ENCODE measurements at regions not wholly inside any gene's neighbourhood (a gene's known extent, or its start where the extent isn't known, plus 50 kb on each side); places are given as distances from the start of the nearest gene placed in this dataset.

GRCh38 chr10:64537928-64538327 is 1016.7 kb downstream of the REEP3 start:
- Mint-ChIP-seq H3K9me3 (no peaks in the 10 kb centered on the region), H3K4me3 (no peak overlapping the region), H3K4me1 (no peaks in the 10 kb centered on the region), H3K27ac (no peak overlapping the region), H3K36me3 (ENCODE audit: low read depth) (no peaks in the 10 kb centered on the region), H3K27me3 (ENCODE audit: insufficient read depth) (no peaks in the 10 kb centered on the region)
- no peaks in the 10 kb centered on the region for H3K9me3 ChIP-seq (ENCODE audit: control insufficient read depth, low read length)
- no peak for DNase-seq
- H3K4me1 ChIP-seq (ENCODE audit: control insufficient read depth, insufficient read depth, low read length): no peaks in the 10 kb centered on the region
- H3K4me3 ChIP-seq (ENCODE audit: low read length): no peak overlapping the region
- no peak overlapping the region for H3K9ac ChIP-seq (ENCODE audit: extremely low read depth, low read length, poor library complexity, severe bottlenecking)
- no peaks in the 10 kb centered on the region for H3K36me3 ChIP-seq (ENCODE audit: control insufficient read depth, insufficient read depth, low read length)
- no peaks in the 10 kb centered on the region for H3K27me3 ChIP-seq (ENCODE audit: control insufficient read depth, insufficient read depth, low read length, poor library complexity, severe bottlenecking)
- TF ChIP-seq CTCF (conservative IDR thresholded peaks at IDR 0.05): no peak
- H3K27ac ChIP-seq (ENCODE audit: low read depth, low read length): no peak overlapping the region
- WGBS, 2 experiments (ENCODE audit: insufficient coverage in 1 of 2, insufficient read length in 1 of 2): 93 to 100% methylated on average over 4 to 5 of the region's 5 CpGs

DNA sequence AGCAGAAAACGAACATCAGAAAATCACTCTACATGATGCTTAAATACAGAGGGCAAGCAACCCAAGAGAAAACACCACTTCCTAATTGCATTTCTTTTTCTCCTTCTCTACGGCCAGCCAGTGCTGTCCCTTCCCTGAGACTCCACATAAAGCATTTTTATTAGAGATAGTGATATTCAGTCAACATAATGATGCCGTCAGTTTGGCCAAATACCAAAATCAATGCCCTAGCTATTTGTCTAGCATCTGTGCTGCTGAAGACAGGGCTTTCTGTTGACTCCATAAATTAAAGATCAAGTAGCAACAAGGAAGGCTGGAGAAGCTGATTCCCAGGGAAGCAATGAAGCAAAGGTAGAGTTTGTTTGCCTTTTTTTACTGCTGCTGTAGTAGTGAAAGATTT is 1024.9 kb downstream of the REEP3 start:
- Histone ChIP-seq H3K36me3 (ENCODE audit: control insufficient read depth, insufficient read depth, low read length) (no peaks in the 10 kb centered on the region), H3K9me3 (ENCODE audit: control insufficient read depth, low read length) (no peaks in the 10 kb centered on the region), H3K4me3 (ENCODE audit: low read length) (no peak overlapping the region), H3K27me3 (ENCODE audit: control insufficient read depth, insufficient read depth, low read length, poor library complexity, severe bottlenecking) (no peaks in the 10 kb centered on the region), H3K9ac (ENCODE audit: extremely low read depth, low read length, poor library complexity, severe bottlenecking) (no peak overlapping the region), H3K4me1 (ENCODE audit: control insufficient read depth, insufficient read depth, low read length) (no peaks in the 10 kb centered on the region), H3K27ac (ENCODE audit: low read depth, low read length) (no peak overlapping the region)
- H3K9me3 Mint-ChIP-seq: no peaks in the 10 kb centered on the region
- no peaks in the 10 kb centered on the region for H3K36me3 Mint-ChIP-seq (ENCODE audit: low read depth)
- peaks cover 2% of the 10 kb centered on the region for H3K27me3 Mint-ChIP-seq (ENCODE audit: insufficient read depth)
- no peak for TF ChIP-seq CTCF (conservative IDR thresholded peaks at IDR 0.05)
- no peaks in the 10 kb centered on the region for H3K4me1 Mint-ChIP-seq
- H3K4me3 Mint-ChIP-seq: no peak overlapping the region
- no peak for DNase-seq
- H3K27ac Mint-ChIP-seq: no peak overlapping the region
- 87 to 100% methylated on average over 1 to 3 of the region's 3 CpGs for WGBS, 2 experiments (ENCODE audit: insufficient coverage in 1 of 2, insufficient read length in 1 of 2)

GRCh38 chr10:64547168-64547567 is 1026.0 kb downstream of the REEP3 start:
- Histone ChIP-seq H3K9me3 (ENCODE audit: control insufficient read depth, low read length) (no peaks in the 10 kb centered on the region), H3K27me3 (ENCODE audit: control insufficient read depth, insufficient read depth, low read length, poor library complexity, severe bottlenecking) (no peaks in the 10 kb centered on the region), H3K36me3 (ENCODE audit: control insufficient read depth, insufficient read depth, low read length) (no peaks in the 10 kb centered on the region), H3K4me3 (ENCODE audit: low read length) (no peak overlapping the region), H3K9ac (ENCODE audit: extremely low read depth, low read length, poor library complexity, severe bottlenecking) (no peak overlapping the region), H3K4me1 (ENCODE audit: control insufficient read depth, insufficient read depth, low read length) (no peaks in the 10 kb centered on the region), H3K27ac (ENCODE audit: low read depth, low read length) (no peak overlapping the region)
- Mint-ChIP-seq H3K27ac (no peak overlapping the region), H3K36me3 (ENCODE audit: low read depth) (no peaks in the 10 kb centered on the region), H3K9me3 (no peaks in the 10 kb centered on the region), H3K4me3 (no peak overlapping the region), H3K27me3 (ENCODE audit: insufficient read depth) (peaks cover 2% of the 10 kb centered on the region), H3K4me1 (peaks cover 6% of the 10 kb centered on the region)
- WGBS, 2 experiments (ENCODE audit: insufficient coverage in 1 of 2, insufficient read length in 1 of 2): 93% methylated on average over 3 of the region's 3 CpGs; no CpG with 5 or more reads in 1 of the 2 experiments
- DNase-seq: no peak
- TF ChIP-seq CTCF (conservative IDR thresholded peaks at IDR 0.05): peak; percentile 63
